AG09309 (cell line): ENCODE measurements at regions not wholly inside any gene's neighbourhood (a gene's known extent, or its start where the extent isn't known, plus 50 kb on each side); places are given as distances from the start of the nearest gene placed in this dataset.
A peak's percentile ranks its signal among the peaks of the same experiment; 100 is the strongest.
"Not testable (repeated sequence)": the region's sequence is repeated elsewhere in the genome, so short reads cannot be mapped to it uniquely, and the experiment has no call there.

ENCODE experiments used
- DNase-seq: peaks from one replicate; pipeline ENCODE4 v3.0.0-alpha.2; 2010; ENCODE audit warnings: low read depth
- H3K4me3 ChIP-seq: 2 replicates; pipeline ENCODE4 v1.5.1; 2011; ENCODE audit warnings: mild to moderate bottlenecking, low read depth, low read length, moderate library complexity; ENCODE audit not compliant: control insufficient read depth
- TF ChIP-seq, protein P1 (sequence below): IDR thresholded peaks from 2 replicates; pipeline ENCODE4 v1.5.1; 2011; ENCODE audit warnings: mild to moderate bottlenecking, low read depth, low read length, inconsistent platforms; ENCODE audit not compliant: insufficient read depth, control insufficient read depth; ENCODE audit errors: missing control alignments

DNA sequence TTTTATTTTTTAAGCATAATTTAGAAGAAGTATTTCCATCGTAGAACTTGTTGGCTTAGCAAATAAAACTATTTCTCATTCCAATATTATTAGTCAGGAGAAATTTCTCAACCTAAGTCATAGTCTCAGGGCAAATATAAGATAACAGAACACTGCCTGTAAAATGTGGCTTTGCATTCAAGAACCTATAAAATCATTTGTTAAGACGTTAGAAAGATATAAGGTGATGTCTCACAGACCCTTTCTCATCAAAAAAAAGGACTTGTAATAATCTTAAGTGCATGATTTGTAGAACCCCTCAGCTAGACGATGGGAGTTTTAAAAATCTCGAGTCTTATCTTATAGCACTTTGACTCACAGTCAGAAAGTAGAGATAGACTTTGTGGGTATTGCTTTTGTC, 314.7 kb upstream of the CFAP20DC start:
- DNase-seq, result peak; percentile 46
- H3K4me3 ChIP-seq, result no peak overlapping the region
- TF ChIP-seq, protein P1, sequence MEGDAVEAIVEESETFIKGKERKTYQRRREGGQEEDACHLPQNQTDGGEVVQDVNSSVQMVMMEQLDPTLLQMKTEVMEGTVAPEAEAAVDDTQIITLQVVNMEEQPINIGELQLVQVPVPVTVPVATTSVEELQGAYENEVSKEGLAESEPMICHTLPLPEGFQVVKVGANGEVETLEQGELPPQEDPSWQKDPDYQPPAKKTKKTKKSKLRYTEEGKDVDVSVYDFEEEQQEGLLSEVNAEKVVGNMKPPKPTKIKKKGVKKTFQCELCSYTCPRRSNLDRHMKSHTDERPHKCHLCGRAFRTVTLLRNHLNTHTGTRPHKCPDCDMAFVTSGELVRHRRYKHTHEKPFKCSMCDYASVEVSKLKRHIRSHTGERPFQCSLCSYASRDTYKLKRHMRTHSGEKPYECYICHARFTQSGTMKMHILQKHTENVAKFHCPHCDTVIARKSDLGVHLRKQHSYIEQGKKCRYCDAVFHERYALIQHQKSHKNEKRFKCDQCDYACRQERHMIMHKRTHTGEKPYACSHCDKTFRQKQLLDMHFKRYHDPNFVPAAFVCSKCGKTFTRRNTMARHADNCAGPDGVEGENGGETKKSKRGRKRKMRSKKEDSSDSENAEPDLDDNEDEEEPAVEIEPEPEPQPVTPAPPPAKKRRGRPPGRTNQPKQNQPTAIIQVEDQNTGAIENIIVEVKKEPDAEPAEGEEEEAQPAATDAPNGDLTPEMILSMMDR, result no peak

DNA sequence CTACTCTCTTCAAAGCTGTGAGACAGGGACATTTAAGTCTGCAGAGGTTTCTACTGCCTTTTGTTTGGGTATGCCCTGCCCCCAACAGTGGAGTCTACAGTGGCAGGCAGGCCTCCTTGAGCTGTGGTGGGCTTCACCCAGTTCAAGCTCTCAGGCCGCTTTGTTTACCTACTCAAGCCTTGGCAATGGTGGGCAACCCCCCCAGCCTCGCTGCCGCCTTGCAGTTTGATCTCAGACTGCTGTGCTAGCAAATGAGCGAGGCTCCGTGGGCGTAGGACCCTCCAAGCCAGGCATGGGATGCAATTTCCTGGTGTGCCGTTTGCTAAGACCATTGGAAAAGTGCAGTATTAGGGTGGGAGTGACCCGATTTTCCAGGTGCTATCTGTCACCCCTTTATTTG, 310.5 kb upstream of the CFAP20DC start:
- H3K4me3 ChIP-seq, DNase-seq: not testable (repeated sequence)

DNA sequence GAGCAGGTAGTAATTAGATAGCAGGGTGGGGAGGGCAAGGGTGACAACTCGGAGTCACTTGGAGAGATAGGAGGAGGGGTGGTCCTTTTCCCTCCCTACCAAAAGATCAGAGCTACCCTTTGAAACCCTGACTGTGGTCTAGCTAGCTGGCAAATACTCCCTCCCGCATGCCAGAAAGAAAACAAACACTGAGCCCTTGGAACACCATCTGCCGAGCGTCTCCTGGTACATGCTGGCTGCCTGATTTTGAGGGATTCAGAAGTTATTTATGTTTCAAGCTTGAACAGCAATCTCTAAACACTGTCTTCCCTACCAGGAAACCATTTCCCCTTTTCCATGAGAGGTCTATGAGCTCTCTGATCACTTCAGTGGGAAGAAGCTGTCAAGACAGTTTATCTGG, 291.6 kb upstream of the CFAP20DC start:
- no peak overlapping the region for H3K4me3 ChIP-seq
- DNase-seq, result no peak
- TF ChIP-seq, protein P1, result no peak

DNA sequence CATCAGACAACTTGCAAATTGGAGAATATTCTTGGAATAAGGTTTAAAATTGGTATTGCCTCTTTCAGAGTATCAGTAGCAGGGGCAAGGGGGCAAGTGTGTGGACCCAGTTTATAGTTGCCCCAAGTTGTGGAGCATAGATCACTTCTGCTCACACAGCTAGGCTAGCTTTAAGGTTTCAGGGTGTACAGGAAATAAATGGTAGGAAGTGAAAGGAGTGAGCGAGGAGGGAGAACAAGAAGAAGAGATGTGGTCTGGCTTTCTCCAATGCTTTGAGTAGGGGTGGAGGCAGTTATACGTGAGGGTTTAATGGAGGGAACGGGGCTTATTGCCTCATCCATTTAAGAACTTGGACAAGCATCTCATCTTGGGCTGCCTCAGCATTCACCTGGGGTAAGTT, 290.0 kb upstream of the CFAP20DC start:
- TF ChIP-seq, protein P1, result no peak
- DNase-seq, result no peak
- no peak overlapping the region for H3K4me3 ChIP-seq

DNA sequence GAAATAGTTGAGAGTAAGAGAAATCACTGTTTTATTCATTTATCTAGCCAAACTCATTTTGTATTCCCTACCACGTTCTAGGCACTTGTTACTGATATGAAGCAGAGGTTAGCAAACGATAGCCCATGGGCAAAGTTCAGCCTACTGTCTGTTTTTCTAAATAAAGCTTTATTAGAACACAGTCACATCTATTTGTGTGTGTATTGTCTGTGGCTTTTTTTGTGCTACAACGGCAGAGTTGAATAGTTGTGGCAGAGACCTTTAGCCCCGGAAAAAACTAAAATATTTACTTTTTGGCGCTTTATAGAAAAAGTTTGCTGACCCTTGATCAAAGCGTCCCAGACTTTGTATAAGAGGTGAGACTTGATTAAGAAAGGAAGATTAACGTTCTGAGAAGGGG, 289.1 kb upstream of the CFAP20DC start:
- H3K4me3 ChIP-seq, result no peak overlapping the region
- TF ChIP-seq, protein P1, result no peak
- DNase-seq, result no peak

DNA sequence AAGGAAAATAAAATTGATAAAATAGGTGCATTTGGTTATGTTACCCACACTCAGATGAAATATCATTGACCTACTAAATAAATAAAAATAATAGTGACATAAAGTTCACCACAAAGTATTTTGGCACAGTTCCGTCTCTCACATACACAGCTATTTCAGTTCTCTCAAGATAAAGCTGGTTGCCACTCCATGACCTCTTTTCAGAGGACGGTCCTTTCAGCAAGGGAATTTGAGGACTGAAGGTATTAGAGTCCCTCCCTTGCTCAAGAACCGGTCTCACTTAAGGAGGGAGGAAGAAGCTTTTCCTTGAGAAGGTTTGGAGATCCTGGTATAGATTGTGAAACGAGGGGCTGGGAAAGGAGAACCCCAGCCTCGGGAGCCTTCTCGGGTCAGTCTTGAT, 285.5 kb upstream of the CFAP20DC start:
- no peak for DNase-seq
- no peak overlapping the region for H3K4me3 ChIP-seq
- TF ChIP-seq, protein P1, result no peak

DNA sequence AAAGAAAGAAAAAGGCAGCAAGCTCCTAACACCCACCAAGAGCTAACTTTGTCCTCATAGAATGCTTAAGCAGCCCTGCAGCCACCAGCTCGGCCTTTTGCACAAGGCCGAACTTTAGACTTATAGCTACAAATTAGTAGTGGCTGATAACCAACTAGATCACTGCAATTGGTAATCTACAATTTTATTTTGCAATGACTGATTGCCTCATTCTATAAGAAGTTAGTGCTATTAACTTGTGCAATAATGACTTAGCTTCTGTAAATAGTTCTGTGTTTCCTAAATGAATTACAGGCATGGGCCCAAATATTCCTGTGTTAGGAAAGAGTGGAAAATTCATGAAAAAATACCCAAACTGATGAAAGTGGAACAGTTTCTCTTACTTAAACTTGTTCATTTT, 284.8 kb upstream of the CFAP20DC start:
- peak; percentile 52 for DNase-seq
- H3K4me3 ChIP-seq, result no peak overlapping the region
- TF ChIP-seq, protein P1, result no peak
